ENCODE measurements at regions not wholly inside any gene's neighbourhood (a gene's known extent, or its start where the extent isn't known, plus 50 kb on each side); places are given as distances from the start of the nearest gene placed in this dataset.

GRCh38 chrX:121858867-121859647 is 811.6 kb downstream of the GLUD2 start:
- intact Hi-C loops (cut with DNase I): no loop called here
- no peak overlapping the region for H3K27ac ChIP-seq
- no peak for TF ChIP-seq CTCF (IDR thresholded peaks at IDR 0.05)
- DNase-seq (no peak), ATAC-seq (no peak)
- H3K36me3 ChIP-seq (ENCODE audit: insufficient read depth in 1 of 2, low read depth in 1 of 2): no peaks in the 10 kb centered on the region
- no peaks in the 10 kb centered on the region for H3K9me3 ChIP-seq
- no peaks in the 10 kb centered on the region for H3K27me3 ChIP-seq (ENCODE audit: insufficient read depth in 3 of 3, low read length in 2 of 3)
- 70 to 91% (median 82%) methylated on average over 6 to 8 of the region's 8 CpGs for WGBS, 3 donors
- no peak overlapping the region for H3K4me3 ChIP-seq
- H3K4me1 ChIP-seq: no peaks in the 10 kb centered on the region

- TF ChIP-seq CTCF (IDR thresholded peaks at IDR 0.05): no peak
- no peaks in the 10 kb centered on the region for H3K27me3 ChIP-seq (ENCODE audit: insufficient read depth in 3 of 3, low read length in 2 of 3)
- intact Hi-C loops (cut with DNase I): no loop called here
- H3K27ac ChIP-seq: no peak overlapping the region
- 68 to 84% (median 83%) methylated on average over 7 of the region's 7 CpGs for WGBS, 3 donors
- DNase-seq: no peak
- no peak for ATAC-seq
- no peaks in the 10 kb centered on the region for H3K36me3 ChIP-seq (ENCODE audit: insufficient read depth in 1 of 2, low read depth in 1 of 2)
- H3K4me1 ChIP-seq: no peaks in the 10 kb centered on the region
- H3K4me3 ChIP-seq: no peak overlapping the region
- H3K9me3 ChIP-seq: no peaks in the 10 kb centered on the region
Observed at GRCh38 chrX:121863976-121864375, 816.6 kb downstream of the GLUD2 start.

- H3K27ac ChIP-seq: no peak overlapping the region
- intact Hi-C loops (cut with DNase I): no loop called here
- H3K36me3 ChIP-seq (ENCODE audit: insufficient read depth in 1 of 2, low read depth in 1 of 2): no peaks in the 10 kb centered on the region
- ATAC-seq (no peak), DNase-seq (no peak)
- H3K4me3 ChIP-seq: no peak overlapping the region
- no peaks in the 10 kb centered on the region for H3K27me3 ChIP-seq (ENCODE audit: insufficient read depth in 3 of 3, low read length in 2 of 3)
- no peak for TF ChIP-seq CTCF (IDR thresholded peaks at IDR 0.05)
- no peaks in the 10 kb centered on the region for H3K9me3 ChIP-seq
- no peaks in the 10 kb centered on the region for H3K4me1 ChIP-seq
- WGBS, 3 donors: 46 to 55% (median 48%) methylated on average over 2 of the region's 2 CpGs
Observed at GRCh38 chrX:121864561-121864960, 817.2 kb downstream of the GLUD2 start.

- intact Hi-C loops (cut with DNase I): no loop called here
- ATAC-seq: no peak
- Histone ChIP-seq H3K9me3 (no peaks in the 10 kb centered on the region), H3K4me1 (no peaks in the 10 kb centered on the region), H3K27ac (no peak overlapping the region), H3K27me3 (ENCODE audit: insufficient read depth in 3 of 3, low read length in 2 of 3) (no peaks in the 10 kb centered on the region), H3K36me3 (ENCODE audit: insufficient read depth in 1 of 2, low read depth in 1 of 2) (no peaks in the 10 kb centered on the region), H3K4me3 (no peak overlapping the region)
- no peak for TF ChIP-seq CTCF (IDR thresholded peaks at IDR 0.05)
- 82 to 93% (median 91%) methylated on average over 13 to 18 of the region's 18 CpGs for WGBS, 3 donors
- no peak for DNase-seq
Observed at GRCh38 chrX:121869876-121870477, 822.6 kb downstream of the GLUD2 start.
